T-helper 22 cell (primary cell): ENCODE measurements at regions not wholly inside any gene's neighbourhood (a gene's known extent, or its start where the extent isn't known, plus 50 kb on each side); places are given as distances from the start of the nearest gene placed in this dataset.
"Not testable (repeated sequence)": the region's sequence is repeated elsewhere in the genome, so short reads cannot be mapped to it uniquely, and the experiment has no call there.

ENCODE experiments used
- DNase-seq: peaks from one replicate; pipeline ENCODE4 v3.0.0-alpha.2; 2020; ENCODE audit warnings: low read depth

GRCh38 chr6:11486959-11487358, 50.6 kb upstream of the TMEM170B start:
- DNase-seq, result no peak

GRCh38 chr6:11486486-11486885, 51.1 kb upstream of the TMEM170B start:
- DNase-seq, result no peak

GRCh38 chr6:11486051-11486450, 51.5 kb upstream of the TMEM170B start:
- no peak for DNase-seq

- no peak for DNase-seq
Measured at GRCh38 chr6:11485271-11485670, 52.3 kb upstream of the TMEM170B start.

GRCh38 chr6:11484441-11484840, 53.1 kb upstream of the TMEM170B start:
- DNase-seq, result no peak

GRCh38 chr6:11482616-11483015, 54.9 kb upstream of the TMEM170B start:
- no peak for DNase-seq

GRCh38 chr6:11480541-11480940, 57.0 kb upstream of the TMEM170B start:
- DNase-seq, result no peak

GRCh38 chr6:11479296-11479695, 58.3 kb upstream of the TMEM170B start:
- DNase-seq, result no peak

GRCh38 chr6:11478586-11478985, 59.0 kb upstream of the TMEM170B start:
- no peak for DNase-seq

- no peak for DNase-seq
Measured at GRCh38 chr6:11475016-11475415, 62.5 kb upstream of the TMEM170B start.

GRCh38 chr6:11473008-11473740, 64.4 kb upstream of the TMEM170B start:
- no peak for DNase-seq

- no peak for DNase-seq
Measured at GRCh38 chr6:11471261-11471660, 66.3 kb upstream of the TMEM170B start.

GRCh38 chr6:11469684-11470083, 67.9 kb upstream of the TMEM170B start:
- no peak for DNase-seq

GRCh38 chr6:11468271-11468670, 69.3 kb upstream of the TMEM170B start:
- not testable (repeated sequence) for DNase-seq

GRCh38 chr6:11467364-11467763, 70.2 kb upstream of the TMEM170B start:
- no peak for DNase-seq

GRCh38 chr6:11463398-11463780, 74.2 kb upstream of the TMEM170B start:
- DNase-seq, result no peak

- no peak for DNase-seq
Measured at GRCh38 chr6:11462742-11463397, 74.7 kb upstream of the TMEM170B start.

GRCh38 chr6:11460837-11461661, 76.5 kb upstream of the TMEM170B start:
- DNase-seq, result no peak

GRCh38 chr6:11460001-11460668, 77.4 kb upstream of the TMEM170B start:
- DNase-seq, result no peak

GRCh38 chr6:11459079-11459610, 78.4 kb upstream of the TMEM170B start:
- no peak for DNase-seq

- DNase-seq, result no peak
Measured at GRCh38 chr6:11458509-11458908, 79.0 kb upstream of the TMEM170B start.

GRCh38 chr6:11457422-11457821, 80.1 kb upstream of the TMEM170B start:
- DNase-seq, result not testable (repeated sequence)
